Activated CD4-positive, alpha-beta T cell treated with anti-CD3 and anti-CD28 coated beads, Interleukin-2, amount 50 U/mL, for 24 hours (primary cell): ENCODE measurements at regions not wholly inside any gene's neighbourhood (a gene's known extent, or its start where the extent isn't known, plus 50 kb on each side); places are given as distances from the start of the nearest gene placed in this dataset.

Source experiments
- DNase-seq, 2 donors: peaks; one replicate each; pipeline ENCODE4 v3.0.0-alpha.2; 2020; ENCODE audit warnings: low read depth in 1 of 2, low spot score in 1 of 2

DNA sequence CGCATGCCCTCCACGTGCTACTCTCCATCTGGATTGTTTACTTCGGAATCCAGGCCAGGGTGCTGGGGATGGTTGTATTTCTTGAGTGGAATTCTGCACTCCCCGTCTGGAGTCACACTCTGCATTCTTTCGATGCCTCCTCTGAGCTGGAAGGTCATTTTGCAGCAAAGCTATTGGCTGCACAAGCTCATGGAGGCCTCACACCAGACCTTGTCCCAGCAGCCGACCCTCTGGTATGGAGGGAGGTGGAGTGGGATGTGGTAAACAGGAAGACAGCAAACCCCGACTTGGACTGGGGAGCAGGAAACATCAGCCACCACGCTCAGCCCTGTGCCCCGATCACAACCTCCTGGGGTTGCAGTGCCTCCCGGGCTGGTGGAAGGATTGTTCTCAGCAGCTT is 225.3 kb upstream of the LNX1 start:
- no peak for DNase-seq

DNA sequence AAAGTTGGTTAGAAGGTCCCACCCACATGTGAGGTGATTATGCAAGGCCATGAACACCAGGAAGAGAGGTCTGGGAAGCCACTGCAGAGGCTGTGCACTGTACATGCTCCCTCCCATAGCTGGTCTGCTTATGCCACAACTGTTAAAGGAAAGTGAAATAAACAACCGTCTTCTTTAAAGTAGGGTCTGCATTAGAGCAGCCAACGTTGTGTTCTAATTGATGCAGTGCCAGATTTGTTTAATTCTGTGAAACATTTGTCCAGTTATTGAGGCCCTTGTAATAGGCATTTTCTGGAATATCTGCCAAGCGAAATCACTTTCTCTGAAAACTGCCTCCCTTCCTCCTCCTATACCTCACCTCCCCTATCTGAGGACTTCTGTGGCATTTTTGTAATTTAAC is 224.0 kb upstream of the LNX1 start:
- DNase-seq, result no peak

GRCh38 chr4:53813998-53814397 is 222.7 kb upstream of the LNX1 start:
- no peak for DNase-seq

- DNase-seq, result no peak
Measured at GRCh38 chr4:53810643-53811042, 219.4 kb upstream of the LNX1 start.

- DNase-seq, result no peak
Measured at GRCh38 chr4:53809816-53810215, 218.5 kb upstream of the LNX1 start.

DNA sequence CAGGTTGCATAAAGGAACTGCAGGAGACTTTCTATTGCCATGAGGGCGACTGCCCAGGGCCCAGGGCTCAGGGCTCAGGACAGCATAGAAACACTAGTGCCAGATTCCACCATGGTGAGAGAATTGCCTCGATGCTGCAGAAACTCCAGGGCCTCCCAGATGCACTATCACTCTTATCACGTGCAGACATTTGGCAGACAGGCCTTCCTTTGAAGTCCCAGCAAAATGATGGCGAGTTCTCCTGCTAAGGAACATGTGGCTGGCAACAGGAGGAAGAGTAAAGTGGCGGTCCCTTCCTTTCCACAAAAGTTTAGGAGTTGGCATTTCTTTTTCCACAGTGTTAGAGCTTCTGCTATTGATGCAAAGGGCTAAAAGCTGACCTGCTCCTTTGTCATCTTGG is 214.0 kb upstream of the LNX1 start:
- no peak for DNase-seq

DNA sequence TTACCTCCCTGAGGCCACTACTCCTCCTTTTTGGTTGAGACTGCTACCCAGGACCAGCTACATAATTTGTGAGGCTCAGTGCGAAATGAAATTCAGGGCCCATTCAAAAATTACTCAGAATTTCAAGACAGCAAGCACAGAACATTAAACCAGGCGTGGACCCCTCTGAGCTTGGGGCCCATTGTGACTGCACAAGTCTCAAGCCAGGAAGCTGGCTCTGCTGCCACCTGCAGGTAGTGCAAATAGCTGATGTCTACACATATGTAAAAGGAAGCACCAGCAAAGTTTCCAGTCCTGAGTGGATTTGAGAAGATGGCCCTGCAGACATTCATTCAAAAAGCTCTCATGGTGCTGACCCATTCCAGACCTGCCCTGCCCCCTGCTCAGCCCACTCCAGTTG is 213.4 kb upstream of the LNX1 start:
- DNase-seq, result no peak

- no peak for DNase-seq
Measured at GRCh38 chr4:53802500-53802899, 211.2 kb upstream of the LNX1 start.

GRCh38 chr4:53801373-53801772 is 210.1 kb upstream of the LNX1 start:
- DNase-seq, result no peak

- DNase-seq, result no peak
Measured at GRCh38 chr4:53800741-53801140, 209.5 kb upstream of the LNX1 start.

DNA sequence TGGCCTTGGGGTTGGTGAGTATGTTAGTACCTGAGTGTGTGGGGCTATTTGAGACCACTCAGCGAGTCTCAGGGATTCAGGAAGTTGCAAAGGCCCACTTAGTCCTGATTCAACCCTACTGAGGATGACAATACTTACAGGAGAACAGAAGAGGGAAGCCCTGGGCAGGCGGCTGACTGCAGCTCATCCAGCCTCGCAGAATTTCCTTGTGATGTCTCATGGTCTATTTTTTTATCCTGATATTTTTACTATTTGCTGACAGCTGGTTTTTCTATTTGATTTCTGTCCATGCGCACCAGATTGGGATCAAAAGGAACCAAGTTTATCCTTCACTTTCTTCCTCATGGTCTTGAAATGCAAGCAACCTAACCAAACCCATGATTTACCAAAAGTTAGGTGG is 201.8 kb upstream of the LNX1 start:
- no peak for DNase-seq

DNA sequence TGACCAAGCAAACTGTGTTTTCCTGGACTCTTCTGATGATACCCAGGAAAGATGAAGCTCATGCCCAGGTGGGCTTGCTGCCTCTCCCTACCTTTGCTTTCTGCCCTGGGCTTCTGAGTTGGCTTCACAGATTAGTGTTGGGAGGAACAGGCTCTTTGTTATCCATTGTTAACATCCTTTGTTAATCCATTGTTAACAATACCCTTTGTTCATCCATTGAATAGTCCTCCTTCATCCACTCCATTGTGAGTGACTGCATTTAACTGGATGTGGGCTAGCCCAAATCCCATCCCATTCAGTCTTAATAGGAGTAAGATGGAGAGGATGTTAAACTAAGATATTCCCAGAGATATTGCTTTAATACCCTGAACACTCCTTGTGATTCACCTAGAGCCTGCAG is 199.0 kb upstream of the LNX1 start:
- DNase-seq, result no peak

DNA sequence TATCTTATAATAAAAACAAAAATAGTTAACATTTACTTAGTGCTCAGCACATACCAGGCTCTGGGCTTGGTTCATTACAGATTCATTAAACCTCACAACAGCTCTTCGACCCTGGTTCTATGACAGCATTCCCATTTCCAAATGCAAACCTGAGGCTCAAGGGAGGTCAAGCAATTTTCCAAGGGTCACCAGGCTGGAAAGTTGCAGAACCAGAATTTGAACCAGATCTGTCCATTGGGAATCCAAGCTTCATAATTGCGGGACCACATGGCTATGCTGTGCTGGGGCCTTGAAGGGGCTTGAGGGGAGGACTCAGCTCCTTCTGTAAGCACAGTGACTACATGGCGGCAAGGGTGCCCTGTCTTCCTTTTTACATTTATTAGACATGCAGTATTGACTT is 197.3 kb upstream of the LNX1 start:
- DNase-seq, result no peak

- no peak for DNase-seq
Measured at GRCh38 chr4:53788011-53788410, 196.7 kb upstream of the LNX1 start.

DNA sequence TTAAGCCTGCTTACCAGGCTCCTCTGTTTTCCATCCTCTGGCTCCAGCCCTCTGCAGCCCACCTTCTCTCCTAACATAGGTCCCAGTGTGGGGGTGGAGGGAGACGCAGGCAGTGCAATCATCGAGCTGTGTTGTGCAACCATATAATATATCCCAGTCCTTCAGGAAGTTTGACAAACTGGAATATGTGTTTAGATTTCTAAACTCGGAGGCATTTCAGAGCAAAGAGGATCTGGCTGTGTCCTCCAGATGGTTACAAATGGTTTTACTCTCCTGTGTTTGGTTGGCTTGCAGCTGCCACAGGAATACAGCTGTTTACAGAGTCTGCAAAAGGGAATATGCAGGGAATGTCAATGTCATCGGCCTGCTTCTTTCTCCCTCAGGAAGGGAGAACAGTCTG is 195.3 kb upstream of the LNX1 start:
- DNase-seq, result no peak

GRCh38 chr4:53785996-53786395 is 194.7 kb upstream of the LNX1 start:
- DNase-seq, result no peak

DNA sequence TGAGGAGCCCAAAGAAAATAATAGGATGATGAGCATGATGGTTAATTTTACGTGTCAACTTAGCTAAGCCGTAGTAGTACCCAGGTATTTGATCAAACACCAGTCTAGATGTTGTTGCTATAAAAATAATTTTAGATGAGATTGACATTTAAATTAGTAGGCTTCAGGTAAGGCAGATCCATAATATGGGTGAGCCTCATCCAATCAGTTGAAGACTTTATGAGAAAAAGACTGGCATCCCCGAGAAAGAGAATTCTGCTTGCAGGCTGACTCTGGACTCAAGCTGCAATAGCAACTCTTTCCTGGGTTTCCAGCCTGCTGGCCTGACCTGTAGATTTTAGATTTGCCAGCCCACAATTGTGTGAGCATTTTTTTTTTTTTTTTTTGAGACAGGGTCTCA is 192.8 kb upstream of the LNX1 start:
- no peak for DNase-seq

GRCh38 chr4:53783208-53783859 is 192.0 kb upstream of the LNX1 start:
- DNase-seq, result no peak

GRCh38 chr4:53782458-53782845 is 191.2 kb upstream of the LNX1 start:
- DNase-seq, result no peak

- DNase-seq, result no peak
Measured at GRCh38 chr4:53781629-53782457, 190.6 kb upstream of the LNX1 start.

GRCh38 chr4:53780736-53781400 is 189.6 kb upstream of the LNX1 start:
- no peak for DNase-seq

GRCh38 chr4:53779025-53779424 is 187.7 kb upstream of the LNX1 start:
- no peak for DNase-seq
